GM20000 (cell line): ENCODE measurements at regions not wholly inside any gene's neighbourhood (a gene's known extent, or its start where the extent isn't known, plus 50 kb on each side); places are given as distances from the start of the nearest gene placed in this dataset.

Experiments
- DNase-seq: peaks from one replicate; pipeline ENCODE4 v3.0.0; 2012; ENCODE audit warnings: low spot score
- TF ChIP-seq, protein P1 (sequence below): IDR thresholded peaks from 2 replicates; pipeline ENCODE4 v1.5.1; 2012; ENCODE audit warnings: mild to moderate bottlenecking, control low read depth; ENCODE audit errors: extremely low read depth, missing control alignments

DNA sequence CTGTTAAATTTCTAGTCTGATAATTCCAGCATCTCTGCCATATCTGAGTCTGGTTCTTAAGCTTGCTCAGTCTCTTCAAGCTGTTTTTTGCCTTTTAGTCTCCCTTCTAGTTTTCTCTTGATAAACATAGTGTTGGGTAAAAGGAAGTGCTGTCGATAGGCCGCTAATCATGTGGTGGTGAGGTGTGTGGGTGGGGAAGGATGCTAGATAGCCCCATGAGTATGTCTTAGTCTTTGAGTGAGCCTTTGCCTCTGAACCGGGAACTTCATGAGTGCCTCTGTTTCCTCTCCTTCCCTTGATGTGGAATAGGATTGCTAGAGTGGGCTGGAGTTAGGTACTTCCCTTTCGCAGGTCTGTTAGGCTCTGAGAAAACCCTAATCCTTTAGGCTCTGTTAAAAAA, 441.8 kb downstream of the INHBA start:
- TF ChIP-seq, protein P1, sequence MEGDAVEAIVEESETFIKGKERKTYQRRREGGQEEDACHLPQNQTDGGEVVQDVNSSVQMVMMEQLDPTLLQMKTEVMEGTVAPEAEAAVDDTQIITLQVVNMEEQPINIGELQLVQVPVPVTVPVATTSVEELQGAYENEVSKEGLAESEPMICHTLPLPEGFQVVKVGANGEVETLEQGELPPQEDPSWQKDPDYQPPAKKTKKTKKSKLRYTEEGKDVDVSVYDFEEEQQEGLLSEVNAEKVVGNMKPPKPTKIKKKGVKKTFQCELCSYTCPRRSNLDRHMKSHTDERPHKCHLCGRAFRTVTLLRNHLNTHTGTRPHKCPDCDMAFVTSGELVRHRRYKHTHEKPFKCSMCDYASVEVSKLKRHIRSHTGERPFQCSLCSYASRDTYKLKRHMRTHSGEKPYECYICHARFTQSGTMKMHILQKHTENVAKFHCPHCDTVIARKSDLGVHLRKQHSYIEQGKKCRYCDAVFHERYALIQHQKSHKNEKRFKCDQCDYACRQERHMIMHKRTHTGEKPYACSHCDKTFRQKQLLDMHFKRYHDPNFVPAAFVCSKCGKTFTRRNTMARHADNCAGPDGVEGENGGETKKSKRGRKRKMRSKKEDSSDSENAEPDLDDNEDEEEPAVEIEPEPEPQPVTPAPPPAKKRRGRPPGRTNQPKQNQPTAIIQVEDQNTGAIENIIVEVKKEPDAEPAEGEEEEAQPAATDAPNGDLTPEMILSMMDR = no peak
- DNase-seq = no peak

DNA sequence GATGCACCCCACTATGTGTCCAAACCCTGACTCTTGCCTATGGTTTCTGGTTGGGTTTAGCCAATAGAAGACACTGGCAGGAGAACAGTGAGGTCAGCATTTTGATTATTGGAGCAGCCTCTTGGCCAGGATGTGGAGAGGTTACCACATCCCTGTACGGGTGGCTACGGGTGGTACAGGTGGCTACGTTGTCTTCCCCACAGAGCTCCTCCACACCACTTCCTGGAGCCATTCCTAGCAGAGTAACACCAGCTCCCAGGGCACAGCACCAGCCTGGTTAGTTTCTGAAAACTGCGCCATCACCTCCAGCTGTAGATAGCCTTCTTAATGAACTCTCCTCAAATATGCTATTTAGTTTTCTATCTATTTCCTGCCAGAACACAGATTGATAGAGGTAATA, 445.2 kb downstream of the INHBA start:
- TF ChIP-seq, protein P1 = no peak
- no peak for DNase-seq

DNA sequence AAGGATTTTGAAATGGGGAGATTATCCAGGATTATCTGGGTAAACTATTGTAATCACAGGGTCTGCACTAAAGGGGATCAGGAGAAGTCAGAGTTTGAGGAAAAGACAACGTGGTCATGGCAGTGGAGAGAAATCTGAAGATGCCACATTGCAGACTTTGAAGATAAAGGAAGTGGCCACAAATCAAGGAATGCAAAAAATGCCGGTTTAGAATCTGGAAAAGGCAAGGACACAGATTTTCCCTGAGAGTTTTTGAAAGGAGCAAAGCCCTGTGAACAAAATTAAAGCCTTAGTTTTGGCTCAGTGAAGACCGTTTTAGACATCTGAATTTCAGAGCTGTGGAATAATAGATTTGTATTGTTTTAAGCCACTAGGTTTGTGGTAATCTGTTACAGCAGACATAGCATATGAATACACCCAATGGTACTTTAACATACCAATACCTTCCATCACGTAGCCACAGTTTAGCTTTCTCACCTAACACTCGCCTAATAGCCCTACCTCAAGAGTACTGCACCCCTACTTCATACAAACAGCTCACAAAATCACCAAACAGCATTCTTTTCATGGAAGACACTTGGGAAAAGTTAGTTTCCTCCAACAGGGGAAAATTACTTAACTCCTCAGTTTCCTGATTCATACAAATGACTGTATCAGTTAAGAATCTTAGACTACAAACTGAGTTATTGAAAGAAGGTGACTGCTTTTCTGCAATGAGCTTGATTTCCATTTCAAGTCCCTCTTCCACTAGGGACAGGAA, 446.5 kb downstream of the INHBA start:
- no peak for DNase-seq
- TF ChIP-seq, protein P1 = no peak

DNA sequence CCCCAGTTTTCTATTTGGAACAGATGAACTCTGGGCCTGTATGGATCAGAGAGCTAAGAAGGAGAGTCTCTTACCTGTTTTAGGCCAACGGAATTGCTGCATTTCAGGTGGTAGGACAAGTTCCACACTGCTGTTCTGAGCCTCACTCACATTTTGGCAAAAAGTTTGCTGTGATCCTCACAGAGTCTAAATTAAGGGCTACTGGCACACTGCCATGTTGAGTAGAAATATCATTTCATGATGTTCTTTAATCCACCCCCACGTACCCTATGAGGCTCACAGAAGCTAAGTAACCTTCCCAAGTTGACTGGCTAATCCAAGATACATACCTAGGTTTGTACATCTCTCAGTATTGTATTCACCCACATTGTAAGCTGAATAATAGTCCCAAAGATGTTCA, 447.2 kb downstream of the INHBA start:
- TF ChIP-seq, protein P1 = no peak
- no peak for DNase-seq

DNA sequence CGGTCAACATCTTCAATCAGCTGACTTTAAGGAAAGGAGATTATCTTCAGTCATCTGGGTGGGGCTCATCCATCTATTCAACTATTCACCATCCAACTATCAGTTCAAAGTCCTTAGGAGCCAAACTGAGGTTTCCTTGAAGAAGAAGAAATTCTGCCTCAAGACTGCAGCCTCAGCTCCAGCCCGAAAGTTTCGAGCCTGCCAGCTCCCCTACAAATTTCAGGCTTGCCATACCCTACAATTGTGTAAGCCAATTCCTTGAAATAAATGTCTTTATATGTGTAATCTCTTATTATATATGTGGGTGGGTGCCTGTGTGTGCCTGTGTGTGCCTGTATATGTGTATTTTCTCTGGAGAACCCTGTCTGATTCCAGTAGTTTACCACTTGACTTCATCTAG, 447.8 kb downstream of the INHBA start:
- TF ChIP-seq, protein P1 = no peak
- no peak for DNase-seq

DNA sequence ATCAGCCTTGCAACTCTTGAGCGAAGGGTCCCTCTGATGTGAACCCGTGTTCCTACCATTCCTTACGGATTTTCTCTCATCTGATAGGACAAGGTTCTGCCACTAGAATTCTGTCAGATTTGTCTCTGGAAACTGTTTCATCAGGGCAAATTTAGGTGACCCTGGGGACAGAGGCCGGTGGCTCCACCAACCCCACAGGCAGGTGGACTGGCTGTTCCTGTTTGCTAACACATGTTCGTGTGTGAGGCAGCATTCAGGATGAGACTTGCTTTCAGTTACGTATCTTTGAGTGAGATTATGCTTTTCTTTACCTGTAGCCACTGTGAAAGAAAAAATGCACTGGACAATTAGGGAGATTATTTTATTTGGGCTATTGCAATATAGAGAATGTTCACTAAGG, 449.9 kb downstream of the INHBA start:
- TF ChIP-seq, protein P1 = no peak
- DNase-seq = no peak

DNA sequence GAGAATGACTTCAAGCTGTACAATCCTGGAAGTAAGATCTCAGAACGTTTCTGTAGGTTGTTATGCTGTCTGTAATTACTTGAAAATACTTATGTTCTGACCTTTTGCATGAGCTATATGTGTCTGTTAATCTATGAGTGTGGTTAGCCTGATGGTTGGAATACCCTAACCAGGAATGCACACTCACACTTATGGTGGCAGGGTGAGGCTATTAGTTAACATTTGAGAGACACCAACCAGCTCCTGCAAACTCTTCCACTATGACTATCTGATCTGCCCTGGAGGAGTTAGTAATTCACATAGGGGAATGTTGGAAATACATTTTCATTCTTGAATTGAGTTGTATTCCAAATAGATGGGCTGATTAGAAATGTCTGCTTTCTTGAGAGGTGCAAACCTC, 450.3 kb downstream of the INHBA start:
- TF ChIP-seq, protein P1 = no peak
- DNase-seq = no peak
